SHP77 treated with DMSO at 0.1 percent for 48 hours (cell line): ENCODE measurements at regions not wholly inside any gene's neighbourhood (a gene's known extent, or its start where the extent isn't known, plus 50 kb on each side); places are given as distances from the start of the nearest gene placed in this dataset.
A peak's percentile ranks its signal among the peaks of the same experiment; 100 is the strongest.

Experiments
- DNase-seq: peaks from one replicate; lab custom pipeline; 2025; lab: John Stamatoyannopoulos, UW

- DNase-seq = no peak
Observed at GRCh38 chr5:143730112-143730801, 81.7 kb upstream of the HMHB1 start.

DNA sequence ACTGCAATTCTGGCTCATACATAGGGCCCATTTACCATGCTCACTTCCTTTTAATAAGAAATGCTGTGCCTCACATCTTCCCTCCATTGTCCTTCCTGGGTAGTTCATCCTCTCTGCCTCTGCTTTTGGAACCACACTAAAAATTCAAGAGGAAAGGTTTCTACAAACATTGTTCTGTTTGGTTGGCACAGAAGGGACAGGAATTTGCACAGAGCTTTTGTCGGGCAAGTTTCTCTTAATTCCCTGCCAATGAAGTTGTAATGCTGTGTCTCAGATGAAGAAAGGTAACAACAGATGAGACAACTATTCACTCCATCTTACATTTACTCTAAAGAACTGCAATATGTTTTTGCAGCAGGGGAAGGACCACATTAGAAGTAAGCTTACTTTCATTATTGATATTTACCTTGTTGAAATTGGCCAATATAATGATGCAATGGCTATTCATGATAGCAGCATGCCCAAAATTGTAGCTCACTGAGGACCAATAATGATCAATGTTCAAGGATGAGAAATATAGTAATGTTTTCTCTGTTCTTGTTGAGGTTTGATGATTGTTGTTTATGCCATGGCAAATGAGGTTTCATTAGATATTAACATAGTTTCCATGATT is 82.5 kb upstream of the HMHB1 start:
- no peak for DNase-seq

DNA sequence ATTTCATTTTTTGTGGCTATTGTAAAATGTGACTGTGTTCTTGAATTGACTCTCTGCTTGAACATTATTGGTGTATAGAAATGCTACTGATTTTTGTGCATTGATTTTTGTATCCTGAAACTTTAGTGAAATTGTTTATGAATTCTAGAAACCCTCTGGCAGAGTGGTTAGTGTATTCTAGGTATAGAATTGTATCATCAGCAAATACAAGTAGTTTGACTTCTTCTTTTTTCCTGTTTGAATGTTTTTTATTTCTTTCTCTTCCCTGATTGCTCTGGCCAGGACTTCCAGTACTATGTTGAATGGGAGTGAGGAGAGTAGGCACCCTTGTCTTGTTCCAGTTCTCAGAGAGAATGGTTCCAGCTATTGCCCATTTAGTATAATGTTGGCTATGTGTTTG is 88.8 kb upstream of the HMHB1 start:
- DNase-seq = no peak

DNA sequence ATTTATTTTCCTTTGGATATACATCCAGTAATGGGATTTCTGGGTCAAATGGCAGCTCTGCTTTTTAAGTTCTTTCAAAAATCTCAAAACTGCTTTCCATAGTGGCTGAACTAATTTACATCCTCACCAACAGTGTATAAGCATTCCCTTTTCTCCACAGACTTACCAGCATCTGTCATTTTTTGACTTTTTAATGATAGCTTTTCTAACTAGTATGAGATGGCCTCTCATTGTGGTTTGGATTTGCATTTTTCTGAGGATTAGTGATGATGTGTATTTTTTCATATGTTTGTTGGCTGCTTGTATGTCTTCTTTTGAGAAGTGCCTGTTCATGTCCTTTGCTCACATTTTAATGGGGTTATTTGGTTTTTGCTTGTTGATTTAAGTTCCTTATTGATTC is 90.0 kb upstream of the HMHB1 start:
- peak; percentile 60 for DNase-seq

- no peak for DNase-seq
Observed at GRCh38 chr5:143720689-143721088, 91.3 kb upstream of the HMHB1 start.

DNA sequence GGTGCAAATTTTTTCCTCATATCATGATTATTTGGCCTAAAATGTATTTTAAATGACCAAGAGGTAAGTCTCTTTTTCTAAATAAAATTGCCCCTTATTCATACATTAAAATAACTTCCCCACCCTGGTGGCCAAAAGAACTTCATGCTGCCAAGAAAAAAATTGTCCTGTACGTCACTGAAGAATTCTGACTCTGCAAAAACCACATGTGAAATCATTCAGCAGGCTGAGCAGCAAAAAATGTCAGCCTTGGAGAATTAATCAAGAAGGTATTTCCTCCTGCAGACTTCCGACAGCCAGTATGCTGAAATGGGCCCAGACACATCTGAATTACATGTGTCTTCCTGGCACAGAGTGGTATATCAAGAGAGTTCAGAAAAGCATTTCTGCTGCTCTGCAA is 94.6 kb upstream of the HMHB1 start:
- DNase-seq = no peak

- DNase-seq = no peak
Observed at GRCh38 chr5:143716881-143717280, 95.1 kb upstream of the HMHB1 start.

DNA sequence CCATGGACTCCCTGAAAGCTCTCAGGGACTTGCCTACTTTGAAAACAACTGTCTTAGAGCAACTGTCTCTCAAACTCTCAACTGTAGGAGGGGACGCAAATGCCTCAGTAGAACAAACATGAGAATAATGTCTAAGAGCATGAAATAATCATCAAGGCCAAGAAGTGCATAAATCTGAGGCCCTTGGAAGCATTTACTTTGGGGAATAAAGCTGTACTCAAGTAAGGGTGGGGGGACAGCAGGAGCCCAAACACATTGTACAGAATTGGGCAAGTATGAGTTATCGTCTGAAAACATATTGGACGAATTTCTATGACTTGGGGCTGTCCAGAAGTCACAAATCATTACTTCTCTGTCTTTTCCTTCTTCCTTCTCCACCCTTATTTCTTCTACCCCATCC is 96.3 kb upstream of the HMHB1 start:
- no peak for DNase-seq

- DNase-seq = no peak
Observed at GRCh38 chr5:143714629-143715028, 97.3 kb upstream of the HMHB1 start.

- no peak for DNase-seq
Observed at GRCh38 chr5:143713047-143714003, 98.6 kb upstream of the HMHB1 start.

DNA sequence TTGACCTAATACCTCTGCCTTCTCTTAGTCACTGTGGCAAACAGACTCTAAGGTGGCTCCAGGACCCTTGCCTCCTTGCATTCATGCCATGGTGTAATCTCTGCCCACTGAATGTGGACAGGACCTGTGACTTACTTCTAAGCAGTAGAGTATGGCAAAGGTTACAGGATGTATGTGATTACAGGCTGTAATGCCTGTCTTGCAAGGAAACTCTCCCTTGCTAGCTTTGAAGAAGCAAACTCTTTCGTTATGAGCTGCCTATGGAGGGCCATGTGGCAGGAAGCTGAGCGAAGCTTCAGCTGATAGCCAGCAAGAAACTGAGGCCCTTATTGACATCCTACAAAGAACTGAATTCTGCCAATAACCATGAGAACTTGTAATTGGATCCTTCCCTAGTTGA is 103.3 kb upstream of the HMHB1 start:
- no peak for DNase-seq

GRCh38 chr5:143707806-143708205 is 104.2 kb upstream of the HMHB1 start:
- DNase-seq = no peak

- no peak for DNase-seq
Observed at GRCh38 chr5:143705381-143705780, 106.6 kb upstream of the HMHB1 start.

GRCh38 chr5:143703659-143704058 is 108.3 kb upstream of the HMHB1 start:
- no peak for DNase-seq

GRCh38 chr5:143701493-143701892 is 110.5 kb upstream of the HMHB1 start:
- no peak for DNase-seq

- DNase-seq = no peak
Observed at GRCh38 chr5:143700994-143701393, 111.0 kb upstream of the HMHB1 start.

GRCh38 chr5:143699121-143699520 is 112.8 kb upstream of the HMHB1 start:
- DNase-seq = no peak

- peak; percentile 40 for DNase-seq
Observed at GRCh38 chr5:143698574-143698973, 113.4 kb upstream of the HMHB1 start.

- DNase-seq = no peak
Observed at GRCh38 chr5:143696921-143697320, 115.0 kb upstream of the HMHB1 start.

- no peak for DNase-seq
Observed at GRCh38 chr5:143695941-143696340, 116.0 kb upstream of the HMHB1 start.

- DNase-seq = no peak
Observed at GRCh38 chr5:143695244-143695864, 116.6 kb upstream of the HMHB1 start.

DNA sequence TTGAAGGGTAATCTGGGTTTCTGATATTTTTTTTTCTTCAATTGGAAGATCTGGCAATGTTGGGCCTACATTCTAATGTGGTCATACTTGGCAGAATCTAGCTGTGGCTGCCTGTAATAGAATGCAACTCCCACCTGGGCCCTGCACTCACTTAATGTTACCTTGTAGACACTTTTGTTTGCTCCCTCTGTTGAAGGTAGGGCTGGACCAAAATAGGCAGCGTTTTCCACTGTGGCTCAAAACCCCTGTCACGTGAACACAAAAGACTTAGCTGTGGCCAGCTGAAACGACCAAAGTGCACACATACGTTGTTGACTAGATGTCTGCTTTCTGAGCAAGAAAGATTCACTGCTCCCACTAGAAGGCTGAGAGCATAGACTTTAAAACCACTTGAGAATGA is 117.6 kb upstream of the HMHB1 start:
- no peak for DNase-seq
